ENCODE measurements at regions not wholly inside any gene's neighbourhood (a gene's known extent, or its start where the extent isn't known, plus 50 kb on each side); places are given as distances from the start of the nearest gene placed in this dataset.

DNA sequence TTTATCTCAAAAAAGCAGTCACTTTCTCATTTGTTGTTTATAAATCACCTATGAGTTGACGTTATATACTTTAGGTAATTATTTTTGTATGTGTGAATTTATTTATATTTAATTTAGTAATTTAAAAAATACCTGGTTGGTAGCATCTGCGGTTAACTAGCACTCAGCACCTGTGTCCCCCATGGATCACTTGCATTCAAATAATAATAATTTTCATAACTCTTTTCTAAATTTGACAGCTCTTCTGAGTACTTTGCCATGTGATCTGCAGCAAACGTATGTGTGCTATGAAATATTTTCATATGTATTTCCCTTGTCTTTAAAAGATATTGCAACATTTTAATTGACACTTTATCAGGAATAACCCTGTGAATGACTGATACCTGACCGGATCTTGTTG lies 88.1 kb downstream of the CMPK2 start:
- Histone ChIP-seq H3K4me2 (ENCODE audit: low read depth, low read length, poor library complexity, severe bottlenecking) (no peak overlapping the region), H3F3A (ENCODE audit: low read depth) (no peaks in the 10 kb centered on the region), H2AFZ (ENCODE audit: low read length) (no peak overlapping the region), H3K4me3 (ENCODE audit: low read length, poor library complexity, severe bottlenecking) (no peak overlapping the region), H3K79me2 (ENCODE audit: insufficient read depth, low read length) (no peaks in the 10 kb centered on the region), H3K9me3 (ENCODE audit: insufficient read depth, low read depth, low read length) (no peaks in the 10 kb centered on the region), H3K9me2 (replicated peaks; ENCODE audit: low read depth, low read length) (no peaks in the 10 kb centered on the region), H3K9ac (ENCODE audit: low read depth, low read length, poor library complexity, severe bottlenecking) (no peak overlapping the region), H3K27me3 (ENCODE audit: insufficient read depth, low read length, poor library complexity, severe bottlenecking) (no peaks in the 10 kb centered on the region), H3K36me3 (ENCODE audit: insufficient read depth, low read length) (no peaks in the 10 kb centered on the region), H3K4me1 (ENCODE audit: insufficient read depth, low read length, poor library complexity, severe bottlenecking) (peaks cover 12% of the 10 kb centered on the region), H4K20me1 (ENCODE audit: insufficient read depth, low read length, poor library complexity, severe bottlenecking) (no peaks in the 10 kb centered on the region)
- TF ChIP-seq, protein P1, sequence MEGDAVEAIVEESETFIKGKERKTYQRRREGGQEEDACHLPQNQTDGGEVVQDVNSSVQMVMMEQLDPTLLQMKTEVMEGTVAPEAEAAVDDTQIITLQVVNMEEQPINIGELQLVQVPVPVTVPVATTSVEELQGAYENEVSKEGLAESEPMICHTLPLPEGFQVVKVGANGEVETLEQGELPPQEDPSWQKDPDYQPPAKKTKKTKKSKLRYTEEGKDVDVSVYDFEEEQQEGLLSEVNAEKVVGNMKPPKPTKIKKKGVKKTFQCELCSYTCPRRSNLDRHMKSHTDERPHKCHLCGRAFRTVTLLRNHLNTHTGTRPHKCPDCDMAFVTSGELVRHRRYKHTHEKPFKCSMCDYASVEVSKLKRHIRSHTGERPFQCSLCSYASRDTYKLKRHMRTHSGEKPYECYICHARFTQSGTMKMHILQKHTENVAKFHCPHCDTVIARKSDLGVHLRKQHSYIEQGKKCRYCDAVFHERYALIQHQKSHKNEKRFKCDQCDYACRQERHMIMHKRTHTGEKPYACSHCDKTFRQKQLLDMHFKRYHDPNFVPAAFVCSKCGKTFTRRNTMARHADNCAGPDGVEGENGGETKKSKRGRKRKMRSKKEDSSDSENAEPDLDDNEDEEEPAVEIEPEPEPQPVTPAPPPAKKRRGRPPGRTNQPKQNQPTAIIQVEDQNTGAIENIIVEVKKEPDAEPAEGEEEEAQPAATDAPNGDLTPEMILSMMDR (conservative IDR thresholded peaks at IDR 0.05; ENCODE audit: low read length) = no peak
- no peak for TF ChIP-seq EZH2phosphoT487 (IDR thresholded peaks at IDR 0.05; ENCODE audit: borderline replicate concordance)

DNA sequence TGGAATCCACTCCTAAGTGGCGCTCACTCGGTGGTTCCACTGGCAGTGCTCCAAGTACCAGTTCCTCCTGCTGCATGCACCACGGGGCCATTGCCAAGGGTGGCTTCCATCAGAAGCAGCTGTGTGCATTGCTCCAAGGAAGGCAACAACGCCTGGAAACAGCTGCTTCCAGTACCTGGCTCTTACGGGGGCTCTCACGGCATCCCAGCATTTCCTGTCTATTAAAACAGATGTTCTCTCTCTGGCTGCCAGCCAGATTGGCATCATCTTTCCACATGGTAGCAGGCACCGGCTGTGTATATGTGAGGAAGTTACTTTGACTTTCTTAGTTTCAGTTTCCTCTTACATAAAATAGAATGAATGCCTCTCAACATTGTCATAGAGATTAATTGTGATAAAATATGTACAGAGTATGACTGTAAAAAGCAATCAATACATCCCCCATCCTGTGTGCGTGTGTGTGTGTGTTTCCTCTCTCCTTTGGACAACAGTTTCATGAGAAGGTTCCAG lies 84.9 kb downstream of the CMPK2 start:
- peak overlapping the region; percentile 48 for H3K4me2 ChIP-seq (ENCODE audit: low read depth, low read length, poor library complexity, severe bottlenecking)
- no peaks in the 10 kb centered on the region for H3K9me2 ChIP-seq (replicated peaks; ENCODE audit: low read depth, low read length)
- no peaks in the 10 kb centered on the region for H3K36me3 ChIP-seq (ENCODE audit: insufficient read depth, low read length)
- H2AFZ ChIP-seq (ENCODE audit: low read length) = peak overlapping the region; percentile 77
- H3K4me1 ChIP-seq (ENCODE audit: insufficient read depth, low read length, poor library complexity, severe bottlenecking) = peaks cover 12% of the 10 kb centered on the region
- no peaks in the 10 kb centered on the region for H3K9me3 ChIP-seq (ENCODE audit: insufficient read depth, low read depth, low read length)
- H4K20me1 ChIP-seq (ENCODE audit: insufficient read depth, low read length, poor library complexity, severe bottlenecking) = no peaks in the 10 kb centered on the region
- no peaks in the 10 kb centered on the region for H3K79me2 ChIP-seq (ENCODE audit: insufficient read depth, low read length)
- no peaks in the 10 kb centered on the region for H3K27me3 ChIP-seq (ENCODE audit: insufficient read depth, low read length, poor library complexity, severe bottlenecking)
- TF ChIP-seq, protein P1 (conservative IDR thresholded peaks at IDR 0.05; ENCODE audit: low read length) = no peak
- TF ChIP-seq EZH2phosphoT487 (IDR thresholded peaks at IDR 0.05; ENCODE audit: borderline replicate concordance) = no peak
- H3K4me3 ChIP-seq (ENCODE audit: low read length, poor library complexity, severe bottlenecking) = peak overlapping the region; percentile 37
- no peak overlapping the region for H3K9ac ChIP-seq (ENCODE audit: low read depth, low read length, poor library complexity, severe bottlenecking)
- H3F3A ChIP-seq (ENCODE audit: low read depth) = no peaks in the 10 kb centered on the region

DNA sequence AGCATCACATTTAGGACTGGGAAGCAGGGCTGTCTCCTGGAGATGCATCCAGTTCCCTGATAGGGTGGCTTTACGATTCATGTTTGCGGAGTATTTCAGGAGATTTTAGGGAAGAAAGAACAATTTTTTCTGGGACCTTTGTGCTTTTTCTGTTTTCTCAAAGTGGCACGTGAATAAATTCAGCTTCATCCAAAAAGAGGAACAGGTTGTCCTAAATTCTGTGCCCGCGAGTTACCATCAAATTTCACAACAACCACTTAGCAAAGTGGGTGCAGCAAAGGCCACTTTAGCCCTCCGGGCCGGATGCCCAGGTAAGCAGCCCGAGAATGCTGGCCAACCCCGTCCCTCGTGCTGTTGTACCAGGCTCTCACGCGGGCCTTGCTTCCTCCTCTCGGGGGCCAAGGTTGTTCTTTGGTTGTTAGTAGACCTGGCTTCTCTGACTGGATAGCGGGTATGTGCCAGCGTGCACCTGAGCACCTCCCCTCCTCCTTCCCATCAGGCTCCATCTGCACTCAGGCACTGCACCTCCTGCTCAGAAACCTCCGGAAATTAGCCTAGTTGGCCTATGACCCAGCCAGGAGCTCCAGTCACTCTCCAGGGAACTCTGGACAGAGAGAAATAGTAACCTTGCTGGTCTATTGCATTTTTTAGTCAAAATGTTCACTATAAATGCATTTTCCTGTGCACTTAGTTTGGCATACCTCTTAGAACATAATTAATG lies 83.0 kb downstream of the CMPK2 start:
- TF ChIP-seq EZH2phosphoT487 (IDR thresholded peaks at IDR 0.05; ENCODE audit: borderline replicate concordance) = no peak
- TF ChIP-seq, protein P1 (conservative IDR thresholded peaks at IDR 0.05; ENCODE audit: low read length) = no peak
- peaks cover 12% of the 10 kb centered on the region for H3K4me1 ChIP-seq (ENCODE audit: insufficient read depth, low read length, poor library complexity, severe bottlenecking)
- H3K36me3 ChIP-seq (ENCODE audit: insufficient read depth, low read length) = no peaks in the 10 kb centered on the region
- no peaks in the 10 kb centered on the region for H3F3A ChIP-seq (ENCODE audit: low read depth)
- no peaks in the 10 kb centered on the region for H3K79me2 ChIP-seq (ENCODE audit: insufficient read depth, low read length)
- no peak overlapping the region for H2AFZ ChIP-seq (ENCODE audit: low read length)
- no peaks in the 10 kb centered on the region for H3K9me2 ChIP-seq (replicated peaks; ENCODE audit: low read depth, low read length)
- H3K9ac ChIP-seq (ENCODE audit: low read depth, low read length, poor library complexity, severe bottlenecking) = no peak overlapping the region
- H3K4me2 ChIP-seq (ENCODE audit: low read depth, low read length, poor library complexity, severe bottlenecking) = no peak overlapping the region
- no peaks in the 10 kb centered on the region for H3K27me3 ChIP-seq (ENCODE audit: insufficient read depth, low read length, poor library complexity, severe bottlenecking)
- no peaks in the 10 kb centered on the region for H4K20me1 ChIP-seq (ENCODE audit: insufficient read depth, low read length, poor library complexity, severe bottlenecking)
- H3K9me3 ChIP-seq (ENCODE audit: insufficient read depth, low read depth, low read length) = no peaks in the 10 kb centered on the region
- H3K4me3 ChIP-seq (ENCODE audit: low read length, poor library complexity, severe bottlenecking) = no peak overlapping the region

Data from Loucy (cell line).